ENCODE measurements at regions not wholly inside any gene's neighbourhood (a gene's known extent, or its start where the extent isn't known, plus 50 kb on each side); places are given as distances from the start of the nearest gene placed in this dataset.
A peak's percentile ranks its signal among the peaks of the same experiment; 100 is the strongest.

DNA sequence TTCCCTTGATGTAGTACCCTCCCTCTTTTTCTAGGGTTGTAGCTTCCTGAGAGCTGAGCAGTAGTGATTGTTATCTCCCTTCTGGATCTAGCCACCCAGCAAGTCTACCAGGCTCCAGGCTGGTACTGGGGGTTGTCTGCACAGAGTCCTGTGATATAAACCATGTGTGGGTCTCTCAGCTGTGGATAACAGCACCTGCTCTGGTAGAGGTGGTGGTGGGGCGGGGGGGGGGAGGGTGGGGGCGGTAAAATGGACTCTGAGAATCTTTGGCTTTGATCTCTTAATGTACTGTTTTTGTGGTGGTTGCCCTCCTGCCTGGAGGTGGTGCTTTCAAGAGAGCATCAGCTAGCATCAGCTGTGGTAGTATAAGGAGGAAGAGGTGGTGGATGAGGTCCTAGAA is 302.0 kb upstream of the CHRM2 start:
- H3K4me3 ChIP-seq (ENCODE audit: low read depth, low read length), result no peak overlapping the region
- TF ChIP-seq, protein P1, sequence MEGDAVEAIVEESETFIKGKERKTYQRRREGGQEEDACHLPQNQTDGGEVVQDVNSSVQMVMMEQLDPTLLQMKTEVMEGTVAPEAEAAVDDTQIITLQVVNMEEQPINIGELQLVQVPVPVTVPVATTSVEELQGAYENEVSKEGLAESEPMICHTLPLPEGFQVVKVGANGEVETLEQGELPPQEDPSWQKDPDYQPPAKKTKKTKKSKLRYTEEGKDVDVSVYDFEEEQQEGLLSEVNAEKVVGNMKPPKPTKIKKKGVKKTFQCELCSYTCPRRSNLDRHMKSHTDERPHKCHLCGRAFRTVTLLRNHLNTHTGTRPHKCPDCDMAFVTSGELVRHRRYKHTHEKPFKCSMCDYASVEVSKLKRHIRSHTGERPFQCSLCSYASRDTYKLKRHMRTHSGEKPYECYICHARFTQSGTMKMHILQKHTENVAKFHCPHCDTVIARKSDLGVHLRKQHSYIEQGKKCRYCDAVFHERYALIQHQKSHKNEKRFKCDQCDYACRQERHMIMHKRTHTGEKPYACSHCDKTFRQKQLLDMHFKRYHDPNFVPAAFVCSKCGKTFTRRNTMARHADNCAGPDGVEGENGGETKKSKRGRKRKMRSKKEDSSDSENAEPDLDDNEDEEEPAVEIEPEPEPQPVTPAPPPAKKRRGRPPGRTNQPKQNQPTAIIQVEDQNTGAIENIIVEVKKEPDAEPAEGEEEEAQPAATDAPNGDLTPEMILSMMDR (IDR thresholded peaks at IDR 0.05; ENCODE audit: insufficient read depth, low read depth, low read length), result no peak

DNA sequence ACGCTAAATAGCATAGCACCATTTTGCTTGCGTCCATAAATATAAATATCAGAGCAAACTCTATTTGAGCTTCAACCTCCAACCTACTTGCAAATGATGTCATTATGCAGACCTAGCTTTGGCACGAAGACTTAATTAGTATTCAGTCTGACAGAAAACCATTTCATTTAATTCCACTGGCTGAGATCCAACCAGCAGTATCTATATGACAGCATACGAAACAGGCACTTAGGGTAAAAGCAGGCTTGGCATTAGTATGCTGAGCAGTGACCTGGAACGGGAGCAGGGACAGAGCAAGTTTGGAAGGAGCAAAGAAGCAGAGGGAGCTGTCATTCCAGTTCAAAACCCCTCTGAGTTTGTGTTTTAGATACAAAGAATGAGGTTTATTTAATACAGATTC is 312.5 kb upstream of the CHRM2 start:
- no peak for DNase-seq (ENCODE audit: low read depth)
- TF ChIP-seq, protein P1 (IDR thresholded peaks at IDR 0.05; ENCODE audit: insufficient read depth, low read depth, low read length), result no peak

More for the DNA sequence above, 302.0 kb upstream of the CHRM2 start:
- DNase-seq (ENCODE audit: low read depth), result no peak

GRCh38 chr7:136551618-136552017 is 316.8 kb upstream of the CHRM2 start:
- no peak overlapping the region for H3K4me3 ChIP-seq (ENCODE audit: low read depth, low read length)
- TF ChIP-seq, protein P1 (IDR thresholded peaks at IDR 0.05; ENCODE audit: insufficient read depth, low read depth, low read length), result no peak
- no peak for DNase-seq (ENCODE audit: low read depth)

More for the DNA sequence above, 312.5 kb upstream of the CHRM2 start:
- H3K4me3 ChIP-seq (ENCODE audit: low read depth, low read length), result no peak overlapping the region

DNA sequence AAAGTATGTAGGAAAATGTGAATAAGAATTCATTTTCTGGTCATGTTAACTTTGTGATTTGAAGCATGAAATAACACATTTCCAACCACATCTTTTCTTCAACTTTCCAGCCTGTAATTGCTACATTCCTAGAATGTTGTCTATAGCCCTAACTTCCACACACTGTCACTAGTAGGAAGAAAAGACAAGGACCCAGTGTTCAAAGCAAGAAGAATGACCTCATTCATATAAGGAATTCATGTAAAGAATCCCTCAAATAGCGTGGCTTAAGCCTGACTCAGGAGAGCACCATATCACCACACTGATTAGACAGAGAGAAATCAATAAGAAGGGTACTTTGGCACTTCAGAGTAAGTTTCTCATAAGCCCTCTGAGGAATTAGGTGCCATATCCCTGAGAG is 318.7 kb upstream of the CHRM2 start:
- H3K4me3 ChIP-seq (ENCODE audit: low read depth, low read length), result no peak overlapping the region
- no peak for DNase-seq (ENCODE audit: low read depth)
- TF ChIP-seq, protein P1 (IDR thresholded peaks at IDR 0.05; ENCODE audit: insufficient read depth, low read depth, low read length), result no peak

DNA sequence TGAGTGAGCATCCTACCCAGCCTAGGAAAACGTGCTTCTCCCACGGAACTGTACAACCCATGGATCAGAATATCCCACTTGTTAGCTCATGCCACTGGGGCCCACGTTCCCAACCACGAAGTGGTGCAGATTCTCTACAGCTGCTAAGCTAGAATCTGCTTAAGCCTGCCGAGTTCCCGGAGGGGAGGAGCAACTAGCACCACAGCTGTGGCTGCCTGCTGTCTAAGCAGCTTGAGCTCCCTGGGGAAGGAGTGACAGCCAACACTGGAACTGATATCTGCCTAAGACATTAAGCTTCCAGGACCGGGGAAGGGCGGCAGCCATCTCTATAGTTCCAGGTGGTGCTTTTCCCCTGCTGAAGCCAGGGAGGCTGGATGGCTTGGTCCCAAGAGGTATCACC is 334.7 kb upstream of the CHRM2 start:
- TF ChIP-seq, protein P1 (IDR thresholded peaks at IDR 0.05; ENCODE audit: insufficient read depth, low read depth, low read length), result no peak
- DNase-seq (ENCODE audit: low read depth), result no peak
- H3K4me3 ChIP-seq (ENCODE audit: low read depth, low read length), result no peak overlapping the region

- TF ChIP-seq, protein P1 (IDR thresholded peaks at IDR 0.05; ENCODE audit: insufficient read depth, low read depth, low read length), result no peak
- DNase-seq (ENCODE audit: low read depth), result no peak
- no peak overlapping the region for H3K4me3 ChIP-seq (ENCODE audit: low read depth, low read length)
Measured at GRCh38 chr7:136530831-136531230, 337.6 kb upstream of the CHRM2 start.

DNA sequence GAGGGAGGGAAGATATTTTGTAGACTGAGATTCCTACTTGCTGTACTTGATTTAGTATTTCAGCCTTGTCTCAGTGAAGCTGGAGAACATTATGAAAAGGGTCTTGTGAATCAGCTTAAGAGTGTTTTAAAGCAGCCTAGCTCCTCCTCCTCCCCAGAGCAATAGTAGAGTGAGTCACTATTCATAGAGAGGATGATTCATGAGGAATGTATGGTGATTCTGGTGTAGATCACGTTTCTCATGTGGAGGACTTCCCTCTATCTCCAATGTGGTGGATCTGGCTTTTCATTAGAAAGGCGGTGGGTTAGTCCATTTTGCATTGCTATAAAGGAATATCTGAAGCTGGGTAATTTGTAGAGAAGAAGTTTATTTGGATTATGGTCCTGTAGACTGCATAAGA is 340.1 kb upstream of the CHRM2 start:
- peak; percentile 61 for DNase-seq (ENCODE audit: low read depth)
- TF ChIP-seq, protein P1 (IDR thresholded peaks at IDR 0.05; ENCODE audit: insufficient read depth, low read depth, low read length), result no peak
- H3K4me3 ChIP-seq (ENCODE audit: low read depth, low read length), result no peak overlapping the region
